ENCODE measurements at regions not wholly inside any gene's neighbourhood (a gene's known extent, or its start where the extent isn't known, plus 50 kb on each side); places are given as distances from the start of the nearest gene placed in this dataset.

DNA sequence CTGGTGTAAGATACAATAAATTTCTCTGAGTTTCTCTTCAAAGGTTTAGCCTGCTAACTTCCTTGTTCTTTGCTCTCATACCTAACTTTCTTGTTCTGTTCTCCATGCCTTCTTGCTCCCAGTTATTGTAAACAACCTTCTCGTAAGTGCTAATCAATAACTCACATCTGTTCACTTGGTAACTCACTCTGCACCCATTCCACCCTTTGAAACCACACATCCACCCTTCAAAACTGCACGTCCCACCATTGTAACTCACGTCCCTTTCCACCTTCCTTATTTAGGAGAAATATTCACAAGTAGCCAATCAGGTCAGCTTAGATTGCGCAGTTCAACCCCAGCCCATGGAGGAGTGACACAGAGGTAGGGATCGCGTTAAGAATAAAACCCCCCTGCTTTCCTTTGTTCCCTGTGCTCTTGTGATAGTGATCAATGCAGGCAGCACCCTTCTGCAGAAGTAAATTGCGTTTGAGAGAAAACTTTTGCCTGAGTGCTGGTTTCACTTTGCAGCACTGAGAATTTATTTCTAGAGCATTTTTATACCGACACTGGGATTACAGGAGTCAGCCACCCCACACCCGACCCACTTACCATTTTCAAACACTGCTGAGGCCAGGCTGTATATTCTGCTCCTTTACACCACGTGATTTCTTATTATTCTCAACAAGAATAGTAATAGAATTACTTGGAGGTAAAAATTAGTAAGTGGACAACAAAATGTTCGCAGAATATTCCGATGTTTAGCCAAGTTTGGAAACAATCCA lies 789.2 kb upstream of the RGS18 start:
- H3K27me3 ChIP-seq (ENCODE audit: insufficient read depth, poor library complexity, severe bottlenecking) = no peaks in the 10 kb centered on the region
- no peaks in the 10 kb centered on the region for H3K4me1 ChIP-seq (ENCODE audit: insufficient read depth, poor library complexity, severe bottlenecking)
- no peak overlapping the region for H3K27ac ChIP-seq (ENCODE audit: poor library complexity, severe bottlenecking)
- DNase-seq (ENCODE audit: low spot score) = no peak
- H3K36me3 ChIP-seq (ENCODE audit: low read depth) = no peaks in the 10 kb centered on the region
- no peak overlapping the region for H3K4me3 ChIP-seq (ENCODE audit: severe bottlenecking)
- ATAC-seq (ENCODE audit: low read depth) = no peak
- H3K9me3 ChIP-seq (ENCODE audit: severe bottlenecking) = no peaks in the 10 kb centered on the region
- no peak for TF ChIP-seq CTCF (IDR thresholded peaks at IDR 0.05; ENCODE audit: poor library complexity, severe bottlenecking)

DNA sequence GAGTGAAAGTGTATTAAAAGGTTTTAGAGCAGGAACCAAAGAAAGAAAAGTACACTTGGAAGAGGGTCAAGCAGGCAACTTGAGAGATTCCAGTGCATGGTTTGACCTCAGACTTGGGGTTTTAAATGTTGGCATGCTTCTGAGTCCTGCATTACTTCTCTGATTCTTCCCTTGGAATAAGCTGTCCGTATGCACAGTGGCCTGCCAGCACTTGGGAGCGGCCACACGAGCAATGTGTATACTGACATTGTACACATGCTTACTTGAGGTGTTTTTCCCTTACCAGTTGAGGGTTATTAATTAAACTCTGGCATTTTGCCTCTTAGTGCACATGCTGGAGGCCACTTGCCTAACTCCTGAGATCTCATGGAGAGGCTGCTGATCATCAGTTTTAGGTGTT lies 786.6 kb upstream of the RGS18 start:
- H3K4me3 ChIP-seq (ENCODE audit: severe bottlenecking) = no peak overlapping the region
- TF ChIP-seq CTCF (IDR thresholded peaks at IDR 0.05; ENCODE audit: poor library complexity, severe bottlenecking) = no peak
- no peak for ATAC-seq (ENCODE audit: low read depth)
- no peaks in the 10 kb centered on the region for H3K27me3 ChIP-seq (ENCODE audit: insufficient read depth, poor library complexity, severe bottlenecking)
- H3K9me3 ChIP-seq (ENCODE audit: severe bottlenecking) = no peaks in the 10 kb centered on the region
- DNase-seq (ENCODE audit: low spot score) = no peak
- H3K36me3 ChIP-seq (ENCODE audit: low read depth) = no peaks in the 10 kb centered on the region
- H3K27ac ChIP-seq (ENCODE audit: poor library complexity, severe bottlenecking) = no peak overlapping the region
- no peaks in the 10 kb centered on the region for H3K4me1 ChIP-seq (ENCODE audit: insufficient read depth, poor library complexity, severe bottlenecking)

- Histone ChIP-seq H3K4me3 (ENCODE audit: severe bottlenecking) (no peak overlapping the region), H3K27me3 (ENCODE audit: insufficient read depth, poor library complexity, severe bottlenecking) (peaks cover 2% of the 10 kb centered on the region), H3K27ac (ENCODE audit: poor library complexity, severe bottlenecking) (no peak overlapping the region), H3K36me3 (ENCODE audit: low read depth) (no peaks in the 10 kb centered on the region), H3K9me3 (ENCODE audit: severe bottlenecking) (peaks cover 3% of the 10 kb centered on the region), H3K4me1 (ENCODE audit: insufficient read depth, poor library complexity, severe bottlenecking) (no peaks in the 10 kb centered on the region)
- ATAC-seq (ENCODE audit: low read depth) (no peak), DNase-seq (ENCODE audit: low spot score) (no peak)
- TF ChIP-seq CTCF (IDR thresholded peaks at IDR 0.05; ENCODE audit: poor library complexity, severe bottlenecking) = no peak
These were observed 770.0 kb upstream of the RGS18 start for GRCh38 chr1:191388283-191388682.

DNA sequence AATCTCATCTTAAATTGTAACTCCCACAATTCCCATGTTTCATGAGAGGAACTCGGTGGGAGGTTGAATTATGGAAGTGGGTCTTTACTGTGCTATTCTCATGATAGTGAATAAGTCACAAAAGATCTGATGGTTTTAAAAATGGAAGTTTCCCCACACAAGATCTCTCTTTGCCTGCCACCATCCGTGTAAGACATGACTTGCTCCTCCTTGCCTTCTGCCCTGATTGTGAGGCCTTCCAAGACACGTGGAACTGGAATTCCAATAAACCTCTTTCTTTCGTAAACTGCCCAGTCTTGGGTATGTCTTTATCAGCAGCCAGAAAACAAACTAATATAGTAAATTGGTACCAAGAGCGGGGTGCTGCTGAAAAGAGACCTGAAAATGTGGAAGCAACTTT lies 761.6 kb upstream of the RGS18 start:
- Histone ChIP-seq H3K27ac (ENCODE audit: poor library complexity, severe bottlenecking) (no peak overlapping the region), H3K9me3 (ENCODE audit: severe bottlenecking) (no peaks in the 10 kb centered on the region), H3K36me3 (ENCODE audit: low read depth) (no peaks in the 10 kb centered on the region), H3K4me1 (ENCODE audit: insufficient read depth, poor library complexity, severe bottlenecking) (no peaks in the 10 kb centered on the region), H3K4me3 (ENCODE audit: severe bottlenecking) (no peak overlapping the region), H3K27me3 (ENCODE audit: insufficient read depth, poor library complexity, severe bottlenecking) (peaks cover 2% of the 10 kb centered on the region)
- DNase-seq (ENCODE audit: low spot score) (no peak), ATAC-seq (ENCODE audit: low read depth) (no peak)
- no peak for TF ChIP-seq CTCF (IDR thresholded peaks at IDR 0.05; ENCODE audit: poor library complexity, severe bottlenecking)

GRCh38 chr1:191398551-191398950 lies 759.7 kb upstream of the RGS18 start:
- H3K36me3 ChIP-seq (ENCODE audit: low read depth) = no peaks in the 10 kb centered on the region
- ATAC-seq (ENCODE audit: low read depth) (no peak), DNase-seq (ENCODE audit: low spot score) (no peak)
- H3K27me3 ChIP-seq (ENCODE audit: insufficient read depth, poor library complexity, severe bottlenecking) = no peaks in the 10 kb centered on the region
- no peak overlapping the region for H3K27ac ChIP-seq (ENCODE audit: poor library complexity, severe bottlenecking)
- no peak overlapping the region for H3K4me3 ChIP-seq (ENCODE audit: severe bottlenecking)
- no peaks in the 10 kb centered on the region for H3K4me1 ChIP-seq (ENCODE audit: insufficient read depth, poor library complexity, severe bottlenecking)
- TF ChIP-seq CTCF (IDR thresholded peaks at IDR 0.05; ENCODE audit: poor library complexity, severe bottlenecking) = no peak
- H3K9me3 ChIP-seq (ENCODE audit: severe bottlenecking) = no peaks in the 10 kb centered on the region
